ENCODE measurements at regions not wholly inside any gene's neighbourhood (a gene's known extent, or its start where the extent isn't known, plus 50 kb on each side); places are given as distances from the start of the nearest gene placed in this dataset.

DNA sequence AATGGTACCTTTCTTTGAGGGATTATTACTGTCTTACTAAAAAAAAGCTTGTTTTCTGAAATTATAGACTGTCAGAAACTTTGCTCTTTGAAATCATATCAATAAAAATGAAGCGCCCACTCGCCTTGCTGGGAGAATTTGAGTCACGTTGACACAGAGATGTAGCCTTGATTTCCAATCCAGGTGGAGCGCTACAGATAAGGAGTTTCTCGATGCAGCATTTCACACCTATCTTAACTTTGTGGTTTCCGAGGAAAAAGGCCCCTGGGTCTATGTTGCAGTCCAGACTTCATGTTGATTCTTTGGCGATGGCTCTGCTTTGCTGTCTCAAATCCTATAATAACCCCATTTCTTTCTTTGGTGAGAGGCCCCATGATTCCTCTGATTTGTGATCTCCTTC is 158.1 kb upstream of the ARG1 start:
- H3K27ac Mint-ChIP-seq, result no peak overlapping the region
- DNase-seq (no peak), ATAC-seq (ENCODE audit: low read depth in 2 of 2) (no peak)
- no peaks in the 10 kb centered on the region for H3K27me3 Mint-ChIP-seq
- peaks cover 0 to 19% (median 3%) of the 10 kb centered on the region in 7 donors for H3K9me3 Mint-ChIP-seq
- Histone ChIP-seq H3K9me3 (ENCODE audit: control insufficient read depth in 2 of 2, low read length in 2 of 2) (peaks cover 0 to 8% of the 10 kb centered on the region in 2 experiments), H3K4me1 (ENCODE audit: control insufficient read depth, insufficient read depth, low read length, poor library complexity, severe bottlenecking) (no peaks in the 10 kb centered on the region), H3K36me3 (ENCODE audit: control insufficient read depth, insufficient read depth, low read length) (peaks cover 5% of the 10 kb centered on the region), H3K4me3 (ENCODE audit: low read depth, low read length) (no peak overlapping the region), H3K27ac (ENCODE audit: insufficient read depth, low read length, poor library complexity, severe bottlenecking) (no peak overlapping the region), H3K27me3 (ENCODE audit: control insufficient read depth, insufficient read depth, low read length) (no peaks in the 10 kb centered on the region)
- H3K36me3 Mint-ChIP-seq, result peaks cover 21% of the 10 kb centered on the region
- H3K4me1 Mint-ChIP-seq, result peaks cover 7 to 29% (median 15%) of the 10 kb centered on the region in 4 donors
- H3K4me3 Mint-ChIP-seq, result no peak overlapping the region

DNA sequence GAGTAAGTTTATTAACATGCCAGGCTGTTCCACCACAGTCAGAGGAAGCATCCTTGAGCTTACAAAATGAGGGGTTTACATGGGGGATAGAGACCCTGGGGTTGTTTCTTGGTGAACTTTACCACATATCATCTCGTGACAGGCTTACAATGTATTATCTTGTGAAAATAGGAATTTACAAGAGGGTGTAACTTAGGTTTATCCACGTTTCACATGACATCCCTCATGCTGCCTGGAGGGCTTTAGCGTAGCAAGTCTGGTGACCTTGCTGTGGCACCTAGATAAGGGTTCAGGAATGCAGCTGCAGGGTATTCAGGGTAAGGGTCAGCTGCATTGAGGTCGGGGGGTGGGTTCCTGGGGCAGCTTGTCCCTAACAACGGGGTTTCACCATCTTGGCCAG is 154.6 kb upstream of the ARG1 start:
- Mint-ChIP-seq H3K9me3 (peaks cover 0 to 2% (median 0%) of the 10 kb centered on the region in 7 donors), H3K36me3 (peaks cover 34% of the 10 kb centered on the region), H3K27ac (peak overlapping the region in 1 of 3 donors; percentile 10), H3K27me3 (no peaks in the 10 kb centered on the region), H3K4me3 (no peak overlapping the region), H3K4me1 (peaks cover 15 to 37% (median 20%) of the 10 kb centered on the region in 4 donors)
- Histone ChIP-seq H3K4me3 (ENCODE audit: low read depth, low read length) (no peak overlapping the region), H3K4me1 (ENCODE audit: control insufficient read depth, insufficient read depth, low read length, poor library complexity, severe bottlenecking) (no peaks in the 10 kb centered on the region), H3K36me3 (ENCODE audit: control insufficient read depth, insufficient read depth, low read length) (peaks cover 3% of the 10 kb centered on the region), H3K27ac (ENCODE audit: insufficient read depth, low read length, poor library complexity, severe bottlenecking) (no peak overlapping the region), H3K9me3 (ENCODE audit: control insufficient read depth in 2 of 2, low read length in 2 of 2) (no peaks in the 10 kb centered on the region), H3K27me3 (ENCODE audit: control insufficient read depth, insufficient read depth, low read length) (no peaks in the 10 kb centered on the region)
- DNase-seq, result no peak
- no peak for ATAC-seq (ENCODE audit: low read depth in 2 of 2)

DNA sequence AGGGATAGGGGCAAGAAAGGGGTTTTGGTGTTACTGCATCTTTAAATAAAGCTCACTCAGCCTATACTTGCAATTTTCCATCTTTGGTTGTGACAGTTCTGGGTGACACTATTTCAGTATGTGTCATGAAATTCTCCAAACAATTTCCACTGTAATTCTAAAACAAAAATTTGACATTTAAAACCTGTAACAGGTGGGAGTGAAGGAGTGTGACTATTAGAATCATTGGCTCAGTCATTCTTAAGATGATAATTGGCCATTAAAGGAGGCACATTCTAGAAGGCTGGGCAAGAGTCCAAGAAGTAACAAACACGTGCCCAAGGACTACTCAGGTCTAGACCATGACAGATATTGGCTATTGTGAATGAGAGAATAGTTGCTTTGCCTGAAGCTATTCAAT is 153.3 kb upstream of the ARG1 start:
- no peak for ATAC-seq (ENCODE audit: low read depth in 2 of 2)

DNA sequence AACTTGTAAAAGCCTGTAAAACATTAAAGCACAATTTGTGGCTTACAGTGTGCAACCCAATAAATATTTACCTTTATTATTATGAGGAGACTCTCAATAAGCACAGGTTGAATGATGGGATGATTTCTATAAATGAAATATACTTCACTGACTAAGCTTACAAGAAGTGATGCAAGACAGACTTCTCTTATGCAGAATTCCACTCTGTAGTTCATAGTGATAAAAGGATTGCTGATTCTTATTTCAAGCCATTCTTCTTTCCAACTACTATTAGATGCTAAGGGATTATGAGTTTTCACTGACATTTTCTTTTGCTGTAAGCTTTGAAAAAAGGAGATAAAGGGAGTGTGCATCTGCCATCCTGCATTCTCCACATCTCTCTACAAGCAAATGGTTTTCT is 149.0 kb upstream of the ARG1 start:
- peaks cover 16 to 49% (median 31%) of the 10 kb centered on the region in 4 donors for H3K4me1 Mint-ChIP-seq
- H3K9me3 ChIP-seq (ENCODE audit: control insufficient read depth in 2 of 2, low read length in 2 of 2), result no peaks in the 10 kb centered on the region
- H3K4me3 ChIP-seq (ENCODE audit: low read depth, low read length), result no peak overlapping the region
- peaks cover 39% of the 10 kb centered on the region for H3K36me3 Mint-ChIP-seq
- ATAC-seq (ENCODE audit: low read depth in 2 of 2) (no peak), DNase-seq (no peak)
- no peak overlapping the region for H3K27ac Mint-ChIP-seq
- H3K27me3 Mint-ChIP-seq, result no peaks in the 10 kb centered on the region
- H3K4me3 Mint-ChIP-seq, result no peak overlapping the region
- H3K9me3 Mint-ChIP-seq, result peaks cover 0 to 2% (median 0%) of the 10 kb centered on the region in 7 donors
- H3K4me1 ChIP-seq (ENCODE audit: control insufficient read depth, insufficient read depth, low read length, poor library complexity, severe bottlenecking), result peaks cover 19% of the 10 kb centered on the region
- peaks cover 3% of the 10 kb centered on the region for H3K36me3 ChIP-seq (ENCODE audit: control insufficient read depth, insufficient read depth, low read length)
- no peaks in the 10 kb centered on the region for H3K27me3 ChIP-seq (ENCODE audit: control insufficient read depth, insufficient read depth, low read length)
- no peak overlapping the region for H3K27ac ChIP-seq (ENCODE audit: insufficient read depth, low read length, poor library complexity, severe bottlenecking)

More for the DNA sequence above, 153.3 kb upstream of the ARG1 start:
- H3K4me1 ChIP-seq (ENCODE audit: control insufficient read depth, insufficient read depth, low read length, poor library complexity, severe bottlenecking), result no peaks in the 10 kb centered on the region
- Mint-ChIP-seq H3K9me3 (peaks cover 0 to 2% (median 0%) of the 10 kb centered on the region in 7 donors), H3K4me1 (peaks cover 15 to 37% (median 20%) of the 10 kb centered on the region in 4 donors), H3K36me3 (peaks cover 34% of the 10 kb centered on the region), H3K27ac (peak overlapping the region in 1 of 3 donors; percentile 29), H3K4me3 (no peak overlapping the region), H3K27me3 (no peaks in the 10 kb centered on the region)
- no peak overlapping the region for H3K4me3 ChIP-seq (ENCODE audit: low read depth, low read length)
- H3K27ac ChIP-seq (ENCODE audit: insufficient read depth, low read length, poor library complexity, severe bottlenecking), result no peak overlapping the region
- H3K9me3 ChIP-seq (ENCODE audit: control insufficient read depth in 2 of 2, low read length in 2 of 2), result no peaks in the 10 kb centered on the region
- H3K27me3 ChIP-seq (ENCODE audit: control insufficient read depth, insufficient read depth, low read length), result no peaks in the 10 kb centered on the region
- H3K36me3 ChIP-seq (ENCODE audit: control insufficient read depth, insufficient read depth, low read length), result peaks cover 3% of the 10 kb centered on the region
- no peak for DNase-seq

DNA sequence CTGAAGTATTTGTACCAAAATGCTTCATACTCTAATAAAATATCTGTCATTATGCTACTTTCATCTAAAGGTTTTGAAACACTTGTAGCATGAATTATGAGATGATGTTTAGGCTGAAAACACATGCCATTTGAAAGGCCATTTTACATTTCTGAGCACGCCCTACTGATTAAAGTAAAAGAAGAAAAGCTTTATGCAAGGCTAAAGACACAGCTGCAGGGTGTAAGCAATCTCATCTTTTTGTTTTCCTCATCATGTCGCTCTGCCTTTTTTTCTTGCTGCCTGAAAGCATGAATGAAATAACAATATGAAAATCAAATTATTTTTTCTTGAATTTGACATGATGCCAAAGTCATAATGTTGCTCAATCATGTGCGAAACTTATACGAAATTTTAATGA is 148.6 kb upstream of the ARG1 start:
- Mint-ChIP-seq H3K4me1 (peaks cover 16 to 53% (median 32%) of the 10 kb centered on the region in 4 donors), H3K4me3 (no peak overlapping the region), H3K27me3 (no peaks in the 10 kb centered on the region), H3K27ac (no peak overlapping the region), H3K36me3 (peaks cover 42% of the 10 kb centered on the region), H3K9me3 (peaks cover 0 to 2% (median 0%) of the 10 kb centered on the region in 7 donors)
- no peaks in the 10 kb centered on the region for H3K27me3 ChIP-seq (ENCODE audit: control insufficient read depth, insufficient read depth, low read length)
- DNase-seq (no peak), ATAC-seq (ENCODE audit: low read depth in 2 of 2) (no peak)
- H3K36me3 ChIP-seq (ENCODE audit: control insufficient read depth, insufficient read depth, low read length), result peaks cover 3% of the 10 kb centered on the region
- H3K4me3 ChIP-seq (ENCODE audit: low read depth, low read length), result no peak overlapping the region
- no peak overlapping the region for H3K27ac ChIP-seq (ENCODE audit: insufficient read depth, low read length, poor library complexity, severe bottlenecking)
- H3K4me1 ChIP-seq (ENCODE audit: control insufficient read depth, insufficient read depth, low read length, poor library complexity, severe bottlenecking), result peaks cover 19% of the 10 kb centered on the region
- H3K9me3 ChIP-seq (ENCODE audit: control insufficient read depth in 2 of 2, low read length in 2 of 2), result no peaks in the 10 kb centered on the region

DNA sequence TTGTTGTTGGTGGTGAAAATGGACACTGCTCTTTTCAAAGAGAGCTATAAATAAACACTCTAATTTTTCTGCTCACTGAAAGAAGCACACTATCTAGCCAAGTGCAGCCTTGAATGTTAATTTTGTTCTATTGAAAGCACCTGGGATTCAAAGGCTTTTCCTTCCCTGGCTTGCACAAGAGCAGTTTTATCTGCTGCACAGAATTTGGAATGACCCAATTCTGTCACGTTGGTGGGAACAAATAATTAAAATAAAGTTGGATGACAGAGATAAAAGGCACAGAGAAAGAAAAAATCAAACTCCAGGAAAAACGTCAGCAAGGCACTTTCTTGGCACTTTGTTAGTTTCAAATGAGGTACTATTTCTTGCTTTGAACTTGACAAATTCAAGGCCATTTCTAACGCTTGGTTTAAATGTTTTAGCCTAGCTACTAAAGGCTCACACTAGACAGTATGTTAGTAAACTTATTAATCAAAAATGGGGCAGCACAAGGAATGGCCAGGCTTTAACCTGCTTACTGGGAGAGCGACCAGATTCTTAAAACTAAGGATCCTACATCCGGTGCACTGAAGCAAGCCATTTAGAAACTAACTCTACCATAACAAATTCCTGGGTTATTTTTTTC is 145.5 kb upstream of the ARG1 start:
- peak overlapping the region in 1 of 3 donors; percentile 52 for H3K27ac Mint-ChIP-seq
- H3K4me3 Mint-ChIP-seq, result peak overlapping the region in 1 of 4 donors; percentile 43
- H3K4me1 Mint-ChIP-seq, result peaks cover 12 to 43% (median 32%) of the 10 kb centered on the region in 4 donors

DNA sequence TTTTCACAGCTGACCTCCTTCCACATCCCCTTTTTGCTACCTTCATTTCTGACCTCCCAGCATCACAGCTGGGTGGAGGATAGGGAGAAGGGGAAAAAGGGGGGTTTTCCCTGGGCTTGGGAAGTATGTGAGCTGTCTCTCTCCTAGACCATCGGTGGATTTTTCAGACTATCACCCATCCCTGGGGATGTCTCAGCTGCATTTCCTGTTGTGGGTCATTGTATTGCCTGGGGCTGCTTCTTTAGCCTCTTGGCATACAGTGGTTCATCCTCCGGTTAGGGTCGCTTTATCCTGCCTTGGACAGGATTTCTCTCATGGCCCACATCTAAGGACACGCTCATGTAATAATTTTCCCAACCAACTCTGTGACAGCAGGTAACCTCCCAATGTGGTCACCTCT is 142.5 kb upstream of the ARG1 start:
- H3K4me3 Mint-ChIP-seq, result no peak overlapping the region
- no peak overlapping the region for H3K27ac ChIP-seq (ENCODE audit: insufficient read depth, low read length, poor library complexity, severe bottlenecking)
- H3K27ac Mint-ChIP-seq, result no peak overlapping the region
- H3K4me1 ChIP-seq (ENCODE audit: control insufficient read depth, insufficient read depth, low read length, poor library complexity, severe bottlenecking), result peaks cover 19% of the 10 kb centered on the region
- peaks cover 4 to 6% of the 10 kb centered on the region in 2 experiments for H3K9me3 ChIP-seq (ENCODE audit: control insufficient read depth in 2 of 2, low read length in 2 of 2)
- H3K4me3 ChIP-seq (ENCODE audit: low read depth, low read length), result no peak overlapping the region
- H3K36me3 Mint-ChIP-seq, result peaks cover 46% of the 10 kb centered on the region
- ATAC-seq (ENCODE audit: low read depth in 2 of 2), result no peak
- no peaks in the 10 kb centered on the region for H3K27me3 ChIP-seq (ENCODE audit: control insufficient read depth, insufficient read depth, low read length)
- H3K4me1 Mint-ChIP-seq, result peaks cover 11 to 45% (median 34%) of the 10 kb centered on the region in 4 donors
- DNase-seq, result no peak
- H3K36me3 ChIP-seq (ENCODE audit: control insufficient read depth, insufficient read depth, low read length), result peaks cover 9% of the 10 kb centered on the region
- H3K27me3 Mint-ChIP-seq, result no peaks in the 10 kb centered on the region
- peaks cover 0 to 9% (median 3%) of the 10 kb centered on the region in 7 donors for H3K9me3 Mint-ChIP-seq

More for the DNA sequence above, 145.5 kb upstream of the ARG1 start:
- Histone ChIP-seq H3K27me3 (ENCODE audit: control insufficient read depth, insufficient read depth, low read length) (no peaks in the 10 kb centered on the region), H3K4me1 (ENCODE audit: control insufficient read depth, insufficient read depth, low read length, poor library complexity, severe bottlenecking) (peaks cover 19% of the 10 kb centered on the region), H3K36me3 (ENCODE audit: control insufficient read depth, insufficient read depth, low read length) (peaks cover 5% of the 10 kb centered on the region), H3K4me3 (ENCODE audit: low read depth, low read length) (peak overlapping the region; percentile 64), H3K27ac (ENCODE audit: insufficient read depth, low read length, poor library complexity, severe bottlenecking) (no peak overlapping the region), H3K9me3 (ENCODE audit: control insufficient read depth in 2 of 2, low read length in 2 of 2) (no peaks in the 10 kb centered on the region)
- ATAC-seq (ENCODE audit: low read depth in 2 of 2) (no peak), DNase-seq (no peak)
- H3K27me3 Mint-ChIP-seq, result no peaks in the 10 kb centered on the region
- peaks cover 0 to 2% (median 0%) of the 10 kb centered on the region in 7 donors for H3K9me3 Mint-ChIP-seq
- H3K36me3 Mint-ChIP-seq, result peaks cover 35% of the 10 kb centered on the region

DNA sequence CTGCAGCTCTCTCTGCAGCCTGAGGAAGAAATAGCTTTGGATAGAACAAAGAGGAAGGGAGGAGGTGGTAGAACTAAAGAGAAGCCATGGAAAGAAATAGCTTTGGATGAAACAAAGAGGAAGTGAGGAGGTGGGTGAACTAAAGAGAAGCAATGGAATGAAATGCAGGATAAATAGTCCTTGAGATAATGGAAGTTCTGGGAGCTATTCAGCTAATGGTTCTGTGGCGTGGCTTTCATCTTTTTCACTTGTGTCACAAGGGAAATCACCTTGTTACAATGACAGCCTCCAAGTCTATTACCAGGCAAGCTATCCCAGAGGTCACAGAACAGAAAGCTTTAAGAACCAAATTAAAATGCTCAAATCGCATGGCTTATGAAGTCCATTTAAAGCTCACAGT is 141.3 kb upstream of the ARG1 start:
- ATAC-seq (ENCODE audit: low read depth in 2 of 2), result no peak
- Histone ChIP-seq H3K4me1 (ENCODE audit: control insufficient read depth, insufficient read depth, low read length, poor library complexity, severe bottlenecking) (peaks cover 12% of the 10 kb centered on the region), H3K27me3 (ENCODE audit: control insufficient read depth, insufficient read depth, low read length) (no peaks in the 10 kb centered on the region), H3K27ac (ENCODE audit: insufficient read depth, low read length, poor library complexity, severe bottlenecking) (no peak overlapping the region), H3K36me3 (ENCODE audit: control insufficient read depth, insufficient read depth, low read length) (peaks cover 12% of the 10 kb centered on the region), H3K9me3 (ENCODE audit: control insufficient read depth in 2 of 2, low read length in 2 of 2) (peaks cover 4 to 9% of the 10 kb centered on the region in 2 experiments), H3K4me3 (ENCODE audit: low read depth, low read length) (no peak overlapping the region)
- no peak overlapping the region for H3K4me3 Mint-ChIP-seq
- H3K27me3 Mint-ChIP-seq, result no peaks in the 10 kb centered on the region
- peaks cover 13 to 47% (median 38%) of the 10 kb centered on the region in 4 donors for H3K4me1 Mint-ChIP-seq
- DNase-seq, result no peak
- H3K27ac Mint-ChIP-seq, result no peak overlapping the region
- H3K9me3 Mint-ChIP-seq, result peaks cover 1 to 20% (median 5%) of the 10 kb centered on the region in 7 donors
- H3K36me3 Mint-ChIP-seq, result peaks cover 56% of the 10 kb centered on the region
